SU-DHL-6 (cell line): ENCODE measurements at regions not wholly inside any gene's neighbourhood (a gene's known extent, or its start where the extent isn't known, plus 50 kb on each side); places are given as distances from the start of the nearest gene placed in this dataset.

Experiments
- EZH2phosphoT487 ChIP-seq: fragments of 200-600 bp; sonication (generic), shearing (Covaris generic); conservative IDR thresholded peaks from 2 replicates; pipeline ENCODE4 v1.6.1; 2018; ENCODE audit warnings: mild to moderate bottlenecking, antibody characterized with exemption, low read length, moderate library complexity, mixed read lengths
- TF ChIP-seq, protein P1 (sequence below): fragments of 200-600 bp; sonication (generic); IDR thresholded peaks from one replicate; pipeline ENCODE4 v1.5.1; 2017; ENCODE audit warnings: antibody characterized with exemption, mild to moderate bottlenecking, low read length, moderate library complexity; ENCODE audit not compliant: insufficient read depth, poor library complexity, severe bottlenecking

DNA sequence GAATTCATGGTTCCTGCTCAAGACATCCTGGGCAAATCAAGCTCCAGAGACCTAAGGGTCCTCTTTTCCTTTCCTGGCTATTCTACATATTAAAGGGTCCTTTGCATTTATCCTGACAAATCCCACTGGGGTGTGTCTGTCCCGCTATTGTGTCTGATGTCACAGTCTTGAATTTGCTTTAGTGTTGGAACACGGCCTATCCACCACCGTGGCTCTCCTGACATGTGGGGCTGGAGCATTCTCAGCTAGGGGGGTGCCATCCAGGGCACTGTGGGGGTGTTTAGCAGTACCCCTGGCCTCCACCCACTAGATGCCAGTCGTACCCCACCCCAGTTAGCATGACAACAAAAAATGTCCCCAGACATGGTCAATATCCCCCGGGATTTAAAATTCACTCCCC is 92.9 kb downstream of the IRF8 start:
- TF ChIP-seq, protein P1, sequence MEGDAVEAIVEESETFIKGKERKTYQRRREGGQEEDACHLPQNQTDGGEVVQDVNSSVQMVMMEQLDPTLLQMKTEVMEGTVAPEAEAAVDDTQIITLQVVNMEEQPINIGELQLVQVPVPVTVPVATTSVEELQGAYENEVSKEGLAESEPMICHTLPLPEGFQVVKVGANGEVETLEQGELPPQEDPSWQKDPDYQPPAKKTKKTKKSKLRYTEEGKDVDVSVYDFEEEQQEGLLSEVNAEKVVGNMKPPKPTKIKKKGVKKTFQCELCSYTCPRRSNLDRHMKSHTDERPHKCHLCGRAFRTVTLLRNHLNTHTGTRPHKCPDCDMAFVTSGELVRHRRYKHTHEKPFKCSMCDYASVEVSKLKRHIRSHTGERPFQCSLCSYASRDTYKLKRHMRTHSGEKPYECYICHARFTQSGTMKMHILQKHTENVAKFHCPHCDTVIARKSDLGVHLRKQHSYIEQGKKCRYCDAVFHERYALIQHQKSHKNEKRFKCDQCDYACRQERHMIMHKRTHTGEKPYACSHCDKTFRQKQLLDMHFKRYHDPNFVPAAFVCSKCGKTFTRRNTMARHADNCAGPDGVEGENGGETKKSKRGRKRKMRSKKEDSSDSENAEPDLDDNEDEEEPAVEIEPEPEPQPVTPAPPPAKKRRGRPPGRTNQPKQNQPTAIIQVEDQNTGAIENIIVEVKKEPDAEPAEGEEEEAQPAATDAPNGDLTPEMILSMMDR, result no peak
- TF ChIP-seq EZH2phosphoT487, result no peak
